Pulmonary artery endothelial cell (primary cell): ENCODE measurements at regions not wholly inside any gene's neighbourhood (a gene's known extent, or its start where the extent isn't known, plus 50 kb on each side); places are given as distances from the start of the nearest gene placed in this dataset.

ENCODE experiments used
- DNase-seq: peaks from one replicate; pipeline ENCODE4 v3.0.0-alpha.2; 2011; ENCODE audit warnings: low read depth, low spot score

DNA sequence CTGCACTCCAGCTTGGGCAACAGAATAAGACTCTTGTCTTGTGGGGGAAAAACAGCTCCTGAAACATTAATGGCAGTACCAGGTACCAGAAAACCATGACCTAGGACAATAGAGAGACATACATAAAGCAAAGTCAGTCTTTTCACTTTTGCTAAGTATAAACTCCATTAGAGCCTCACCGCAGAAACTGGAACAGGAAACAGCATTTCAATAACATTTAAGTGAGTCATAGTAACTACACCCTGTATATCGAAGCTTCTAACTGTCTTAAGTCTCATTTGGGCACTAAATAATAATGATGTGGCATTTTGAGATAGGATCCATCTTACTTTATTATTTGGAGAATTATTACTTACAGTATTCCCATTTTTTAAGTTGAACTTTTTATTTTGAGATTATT is 517.8 kb upstream of the CELF2 start:
- DNase-seq = peak; percentile 8

DNA sequence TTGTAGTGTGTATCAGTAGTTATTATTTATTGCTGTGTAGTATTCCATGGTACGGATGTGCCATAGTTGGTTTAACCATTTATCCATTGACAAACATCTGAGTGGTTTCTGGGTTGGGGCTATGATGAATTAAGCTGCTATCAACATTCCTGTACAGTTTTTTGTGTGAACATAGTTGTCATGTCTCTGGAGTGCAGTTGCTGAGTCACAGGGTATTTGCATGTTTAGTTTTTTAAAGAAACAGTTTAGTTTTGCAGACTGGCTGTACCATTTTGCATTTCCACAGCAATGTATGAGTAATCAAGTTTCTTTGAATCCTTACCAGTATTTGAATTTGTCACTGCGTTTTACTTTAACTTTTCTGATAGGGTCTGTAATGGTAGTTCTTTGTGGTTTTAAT is 516.7 kb upstream of the CELF2 start:
- no peak for DNase-seq

DNA sequence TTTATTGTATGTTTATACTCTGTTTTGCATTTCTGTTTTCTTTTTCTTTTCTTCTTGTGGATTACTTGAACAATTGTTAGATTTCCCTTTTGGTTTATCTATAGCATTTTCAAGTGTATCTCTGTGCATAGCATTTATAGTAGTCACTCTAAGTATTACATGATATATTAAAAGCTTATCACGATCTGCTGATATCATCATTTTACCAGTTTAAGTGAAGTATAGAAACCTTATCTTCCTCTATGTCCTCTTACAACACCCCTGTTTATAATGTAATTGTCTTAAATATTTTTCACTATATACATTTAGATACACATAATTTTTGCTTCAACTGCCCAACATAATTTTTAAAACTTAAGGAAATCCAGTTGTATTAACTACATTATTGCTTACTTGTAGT is 513.9 kb upstream of the CELF2 start:
- no peak for DNase-seq

DNA sequence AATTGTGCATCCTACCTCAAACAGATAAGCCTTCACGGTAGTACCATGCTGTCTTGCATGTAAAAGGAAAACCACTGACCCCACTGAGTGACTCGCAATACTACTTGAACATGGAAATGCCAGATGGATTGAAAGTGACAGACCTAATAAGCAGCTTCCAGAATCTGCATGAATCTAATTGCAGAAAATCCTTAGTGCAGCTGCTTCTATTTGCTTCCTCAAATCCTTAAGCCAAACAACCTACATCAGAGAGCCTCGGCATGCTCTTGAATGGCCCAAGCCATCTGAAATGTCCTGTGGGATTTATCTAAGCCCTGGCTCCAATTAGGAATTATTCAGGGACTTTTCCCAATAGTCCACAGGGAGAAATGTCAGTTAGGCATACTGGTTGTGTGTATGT is 509.5 kb upstream of the CELF2 start:
- DNase-seq = no peak

DNA sequence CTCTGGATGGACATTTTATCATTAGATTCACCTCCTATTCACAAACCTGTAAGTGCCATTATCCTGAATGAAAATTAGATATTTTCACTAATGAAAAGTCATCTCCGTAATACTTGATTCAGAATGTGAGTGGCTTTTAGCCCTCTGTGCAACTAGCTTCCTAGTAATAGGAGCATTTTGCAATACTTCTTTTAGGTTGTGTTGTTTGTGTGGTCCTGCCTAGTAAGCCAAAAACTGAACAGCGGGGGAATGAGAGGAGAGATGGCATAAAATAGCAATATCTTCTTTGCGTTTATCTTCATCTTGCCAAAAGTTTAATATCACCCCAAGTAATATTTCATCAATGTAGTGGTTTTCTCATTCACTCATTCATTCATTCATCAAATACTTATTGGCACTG is 507.5 kb upstream of the CELF2 start:
- no peak for DNase-seq

GRCh38 chr10:10513067-10513466 is 504.6 kb upstream of the CELF2 start:
- DNase-seq = no peak

- no peak for DNase-seq
These were observed 503.8 kb upstream of the CELF2 start for GRCh38 chr10:10513898-10514297.

DNA sequence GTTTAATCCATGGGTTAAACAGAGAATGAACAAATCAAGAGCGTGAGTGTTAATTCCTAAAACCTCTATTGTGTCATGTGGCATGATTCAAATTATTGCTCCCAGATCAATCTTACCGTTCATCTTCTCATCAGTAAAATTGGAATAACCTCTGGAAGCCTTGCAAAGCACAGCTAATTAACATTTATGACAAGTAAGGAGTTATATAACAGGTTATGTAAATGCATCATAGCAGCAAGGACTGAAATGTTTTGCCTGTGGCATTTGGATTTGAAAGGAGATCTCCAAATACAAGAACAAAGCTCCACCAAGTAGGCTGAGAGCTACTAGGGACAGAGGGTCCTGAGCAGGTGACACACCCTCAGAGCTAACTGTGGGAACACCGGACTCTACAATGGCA is 502.9 kb upstream of the CELF2 start:
- DNase-seq = no peak

DNA sequence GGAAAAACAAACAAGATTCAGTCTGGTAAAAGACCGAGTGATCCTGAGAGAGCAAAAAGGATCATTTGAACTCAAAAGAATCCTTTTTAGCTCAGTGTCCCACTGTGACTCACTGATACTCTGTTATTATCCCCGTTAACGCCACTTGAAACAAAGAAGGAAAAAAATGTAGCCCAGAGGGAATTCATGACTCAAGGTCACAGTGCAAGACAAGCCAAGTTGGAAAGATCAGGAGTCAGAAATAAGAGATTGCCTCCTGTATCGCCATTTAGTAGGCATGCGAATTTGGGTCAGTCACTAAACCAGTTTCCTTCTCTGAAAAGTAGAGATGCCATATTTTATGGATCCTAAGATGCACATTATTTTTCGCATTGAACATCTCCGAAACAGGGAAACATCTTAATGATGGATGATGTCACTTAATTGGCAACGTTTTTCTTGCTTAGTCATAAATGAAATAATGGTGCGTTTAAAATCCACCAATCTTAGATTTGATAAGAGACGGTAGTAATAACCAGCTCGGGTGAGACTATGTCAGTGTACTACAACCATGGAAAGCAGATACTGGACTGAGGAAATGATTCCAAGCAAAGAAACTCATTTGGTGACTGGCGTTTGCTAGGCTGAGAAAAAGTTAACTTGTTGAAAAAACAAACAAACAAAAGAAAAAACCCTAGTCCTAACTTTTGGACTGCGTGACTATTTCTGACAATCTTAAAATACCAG is 502.0 kb upstream of the CELF2 start:
- DNase-seq = no peak

DNA sequence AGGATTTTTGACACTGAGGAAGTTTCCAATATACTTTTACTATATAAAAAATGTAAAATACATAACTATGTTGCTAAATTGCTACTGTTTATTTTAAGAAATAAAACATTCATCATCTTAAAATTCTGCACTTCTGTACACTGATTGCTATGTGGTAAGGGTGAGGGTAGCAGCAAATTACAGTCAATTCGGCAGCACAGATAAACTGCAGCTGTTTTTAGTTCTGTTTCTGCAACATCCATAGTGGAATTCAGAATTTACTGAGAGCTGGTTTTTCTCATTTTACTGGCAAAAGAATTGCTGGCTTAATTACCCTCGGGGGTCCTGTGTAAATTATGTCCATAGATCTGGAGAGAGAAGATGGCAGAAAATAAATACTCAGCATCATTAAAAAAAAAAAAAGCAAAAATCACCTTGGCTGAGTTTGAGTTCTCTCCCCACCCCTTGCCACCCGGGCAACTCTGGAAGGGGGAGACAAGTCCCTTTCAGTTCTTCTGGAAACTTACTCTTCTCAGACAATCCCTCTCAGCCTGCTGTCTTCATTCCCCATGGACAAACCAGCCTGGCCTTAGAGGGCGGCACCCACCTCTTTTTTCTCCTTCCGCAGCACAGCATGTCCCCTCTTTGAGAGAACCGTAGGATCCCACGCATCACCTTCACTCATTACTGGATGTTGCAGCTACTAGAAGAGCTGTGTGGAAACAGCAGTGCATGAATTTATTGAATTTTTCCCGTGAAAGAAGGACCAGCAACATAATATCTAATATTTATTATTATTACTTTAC is 501.1 kb upstream of the CELF2 start:
- no peak for DNase-seq

- DNase-seq = no peak
These were observed 499.8 kb upstream of the CELF2 start for GRCh38 chr10:10517866-10518265.

- DNase-seq = no peak
These were observed 498.0 kb upstream of the CELF2 start for GRCh38 chr10:10519674-10520073.

DNA sequence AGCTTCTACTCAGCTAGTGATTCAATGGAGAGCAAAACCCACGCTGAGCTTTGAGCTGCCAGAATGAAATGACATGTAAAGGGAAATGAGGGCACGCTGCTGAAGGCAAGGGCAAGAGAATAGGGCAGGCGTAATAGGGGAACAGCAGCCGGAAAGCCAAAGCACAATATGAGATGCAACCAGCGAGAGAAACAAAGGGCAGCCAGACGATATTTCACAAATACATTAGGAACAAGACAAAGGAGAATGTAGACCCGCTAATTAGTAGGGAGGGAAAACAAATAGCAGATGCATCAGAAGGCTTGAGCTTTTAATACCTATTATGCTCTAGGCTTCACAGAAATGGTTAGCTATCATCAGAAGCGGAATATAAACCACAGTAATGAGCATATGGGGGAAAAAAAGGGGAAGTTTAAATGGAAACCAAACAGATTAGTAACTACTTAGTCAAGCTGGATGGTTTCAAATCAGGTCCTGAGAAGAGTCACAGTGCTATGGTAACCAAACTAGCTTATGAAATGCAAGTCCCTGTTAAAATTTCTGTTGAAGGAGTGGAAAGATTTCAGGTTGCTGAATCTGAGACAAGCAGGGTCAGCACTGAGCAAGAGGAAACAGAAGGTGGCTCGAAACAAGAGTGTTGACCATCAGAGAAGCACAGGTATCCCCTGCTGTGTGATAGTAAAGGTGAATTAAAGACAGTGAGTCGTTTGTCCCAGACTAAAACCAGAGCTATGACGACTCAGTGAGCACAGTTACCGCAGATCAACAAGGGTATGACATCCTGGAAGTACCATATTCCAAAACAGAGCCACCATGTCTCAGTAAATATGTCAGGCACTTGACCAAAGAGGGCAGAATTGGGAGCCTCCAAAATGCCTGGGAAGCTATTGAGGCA is 496.9 kb upstream of the CELF2 start:
- no peak for DNase-seq

GRCh38 chr10:10526846-10527245 is 490.8 kb upstream of the CELF2 start:
- no peak for DNase-seq

GRCh38 chr10:10527861-10528562 is 489.7 kb upstream of the CELF2 start:
- no peak for DNase-seq

DNA sequence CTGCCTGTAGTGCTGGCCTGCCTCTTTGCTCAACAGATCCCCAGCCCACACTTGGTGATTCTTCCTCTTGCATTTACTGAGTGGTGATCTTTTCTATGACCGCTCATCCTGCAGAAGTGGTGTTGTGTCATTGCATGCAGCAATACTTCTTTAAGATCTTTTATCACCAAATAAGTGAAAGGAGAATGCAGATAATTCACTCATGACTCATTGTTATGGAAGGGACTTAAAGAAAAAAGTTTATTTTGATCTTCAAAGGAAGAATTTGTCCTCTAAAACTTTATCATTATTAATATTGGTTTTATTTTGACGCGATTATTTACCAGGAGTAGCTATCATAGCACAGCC is 489.1 kb upstream of the CELF2 start:
- no peak for DNase-seq

GRCh38 chr10:10530313-10530712 is 487.4 kb upstream of the CELF2 start:
- DNase-seq = no peak

DNA sequence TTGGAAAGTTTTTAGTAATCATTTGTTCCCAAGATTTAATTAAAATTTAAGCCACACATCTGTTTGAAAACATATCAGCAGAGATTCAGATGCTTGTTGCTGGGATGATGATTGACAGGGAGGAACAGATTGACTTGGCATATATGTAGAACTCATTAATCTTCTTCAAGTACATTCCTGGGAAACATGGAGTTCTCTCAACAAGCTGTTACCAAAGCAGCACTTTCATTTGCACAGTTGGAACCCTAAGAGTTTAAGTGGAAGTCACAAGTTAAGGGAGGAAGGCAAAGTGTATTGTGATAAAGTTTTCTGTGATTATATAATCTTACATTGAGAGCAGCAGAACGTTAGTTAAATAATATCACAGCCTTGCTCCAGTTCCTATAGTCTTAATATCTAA is 485.4 kb upstream of the CELF2 start:
- DNase-seq = no peak

GRCh38 chr10:10532826-10533225 is 484.8 kb upstream of the CELF2 start:
- no peak for DNase-seq

GRCh38 chr10:10533437-10533836 is 484.2 kb upstream of the CELF2 start:
- no peak for DNase-seq

GRCh38 chr10:10538326-10538725 is 479.3 kb upstream of the CELF2 start:
- no peak for DNase-seq

GRCh38 chr10:10540398-10540797 is 477.3 kb upstream of the CELF2 start:
- no peak for DNase-seq
